Chondrocyte (in vitro differentiated cells): ENCODE measurements at regions not wholly inside any gene's neighbourhood (a gene's known extent, or its start where the extent isn't known, plus 50 kb on each side); places are given as distances from the start of the nearest gene placed in this dataset.

ENCODE experiments used
- DNase-seq: peaks from one replicate; pipeline ENCODE4 v3.0.0; 2021; ENCODE audit warnings: mixed read lengths, low spot score
- H3K27ac Mint-ChIP-seq: one replicate; pipeline ENCODE4 v1.8.0; 2021; ENCODE audit warnings: mild to moderate bottlenecking, moderate library complexity, mixed read lengths; ENCODE audit not compliant: unreplicated experiment
- H3K27me3 Mint-ChIP-seq: 2 replicates; pipeline ENCODE4 v1.8.0; 2021; ENCODE audit warnings: low read depth, mixed read lengths
- H3K36me3 Mint-ChIP-seq: 2 replicates; pipeline ENCODE4 v1.8.0; 2021; ENCODE audit warnings: low read depth, mixed read lengths
- H3K4me1 Mint-ChIP-seq: 2 replicates; pipeline ENCODE4 v1.8.0; 2021; ENCODE audit warnings: low read depth, mild to moderate bottlenecking, mixed read lengths
- H3K4me3 Mint-ChIP-seq: one replicate; pipeline ENCODE4 v1.8.0; 2021; ENCODE audit warnings: mild to moderate bottlenecking, moderate library complexity, mixed read lengths; ENCODE audit not compliant: unreplicated experiment
- H3K9me3 Mint-ChIP-seq: 2 replicates; pipeline ENCODE4 v1.8.0; 2021; ENCODE audit warnings: low read depth, mixed read lengths
- CTCF ChIP-seq: fragments of 200-600 bp; sonication (generic); IDR thresholded peaks from 2 replicates; pipeline ENCODE4 v1.5.0; 2021; ENCODE audit warnings: antibody characterized with exemption, mild to moderate bottlenecking, moderate library complexity

- Mint-ChIP-seq H3K36me3 (no peaks in the 10 kb centered on the region), H3K27ac (no peak overlapping the region), H3K4me3 (no peak overlapping the region), H3K9me3 (no peaks in the 10 kb centered on the region), H3K4me1 (no peaks in the 10 kb centered on the region), H3K27me3 (peaks cover 5% of the 10 kb centered on the region)
- no peak for DNase-seq
- no peak for TF ChIP-seq CTCF
These were observed 317.2 kb upstream of the ACO1 start for GRCh38 chr9:32067261-32067660.

GRCh38 chr9:32069169-32069813 is 315.2 kb upstream of the ACO1 start:
- no peak overlapping the region for H3K4me3 Mint-ChIP-seq
- no peak overlapping the region for H3K27ac Mint-ChIP-seq
- H3K4me1 Mint-ChIP-seq, result no peaks in the 10 kb centered on the region
- TF ChIP-seq CTCF, result peak; percentile 57
- DNase-seq, result no peak
- H3K27me3 Mint-ChIP-seq, result peaks cover 9% of the 10 kb centered on the region
- H3K9me3 Mint-ChIP-seq, result no peaks in the 10 kb centered on the region
- no peaks in the 10 kb centered on the region for H3K36me3 Mint-ChIP-seq

DNA sequence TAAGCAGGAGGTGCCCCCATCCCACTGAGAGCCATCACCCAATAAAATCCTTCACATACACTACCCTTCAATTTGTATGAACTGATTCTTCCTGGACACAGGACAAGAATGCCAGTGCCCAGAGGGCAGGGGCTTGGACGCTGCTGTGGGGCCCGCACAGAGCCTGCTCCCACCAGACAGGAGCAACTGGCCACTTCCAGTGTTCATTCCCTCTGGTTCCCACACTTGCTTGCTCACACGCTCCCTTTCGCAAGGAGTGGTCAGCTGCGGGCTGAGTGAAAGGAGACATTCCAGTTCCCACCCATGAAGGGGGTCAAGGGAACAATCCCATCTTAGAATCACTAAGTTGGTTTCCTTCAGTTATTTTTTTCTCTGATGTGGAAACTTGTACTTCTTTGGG is 314.5 kb upstream of the ACO1 start:
- no peak for DNase-seq
- Mint-ChIP-seq H3K36me3 (no peaks in the 10 kb centered on the region), H3K4me1 (no peaks in the 10 kb centered on the region), H3K27ac (no peak overlapping the region), H3K9me3 (peaks cover 3% of the 10 kb centered on the region), H3K4me3 (no peak overlapping the region), H3K27me3 (peaks cover 12% of the 10 kb centered on the region)
- TF ChIP-seq CTCF, result no peak

DNA sequence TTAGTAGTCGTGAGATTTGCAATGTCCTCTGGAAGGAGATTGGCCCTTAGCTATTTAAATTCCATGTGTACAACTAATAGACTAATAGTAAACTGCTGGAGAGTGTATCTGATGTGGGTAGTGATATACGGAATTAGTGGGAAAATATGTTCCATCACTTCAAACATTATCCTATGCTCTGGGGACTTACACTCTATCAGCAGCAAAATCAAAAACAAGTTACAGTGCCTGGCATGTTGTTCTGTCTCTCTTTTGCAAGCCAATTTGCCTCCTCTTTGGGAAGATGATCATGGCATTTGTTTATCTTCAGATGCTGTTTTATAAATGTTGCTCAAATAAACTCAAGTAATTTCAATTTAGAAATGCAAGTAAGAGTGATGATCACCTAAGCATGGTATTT is 311.9 kb upstream of the ACO1 start:
- Mint-ChIP-seq H3K27me3 (peaks cover 8% of the 10 kb centered on the region), H3K9me3 (peaks cover 4% of the 10 kb centered on the region), H3K4me1 (no peaks in the 10 kb centered on the region), H3K36me3 (no peaks in the 10 kb centered on the region), H3K4me3 (no peak overlapping the region), H3K27ac (no peak overlapping the region)
- no peak for DNase-seq
- TF ChIP-seq CTCF, result no peak

DNA sequence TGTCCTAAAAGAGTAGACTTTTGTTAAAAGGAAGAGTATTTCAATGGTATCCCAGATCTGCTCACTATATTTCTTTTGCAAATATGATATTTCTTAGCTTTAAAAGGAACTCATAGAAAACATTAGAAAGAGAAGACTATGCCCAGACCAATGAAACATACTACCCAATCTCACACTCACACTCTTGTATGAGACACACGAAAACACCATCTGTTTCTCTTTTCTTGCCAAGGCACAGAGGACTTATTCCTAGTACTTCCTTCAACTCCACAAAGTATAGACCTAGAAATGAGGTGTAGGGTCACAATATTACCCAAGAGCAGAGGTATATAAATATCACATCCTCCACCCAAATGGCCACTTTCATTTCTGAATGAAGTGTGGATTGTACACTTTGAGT is 292.4 kb upstream of the ACO1 start:
- no peak for DNase-seq
- Mint-ChIP-seq H3K27me3 (no peaks in the 10 kb centered on the region), H3K36me3 (no peaks in the 10 kb centered on the region), H3K4me1 (no peaks in the 10 kb centered on the region), H3K4me3 (no peak overlapping the region), H3K9me3 (peaks cover 7% of the 10 kb centered on the region), H3K27ac (no peak overlapping the region)
- no peak for TF ChIP-seq CTCF
